ENCODE measurements at regions not wholly inside any gene's neighbourhood (a gene's known extent, or its start where the extent isn't known, plus 50 kb on each side); places are given as distances from the start of the nearest gene placed in this dataset.

DNA sequence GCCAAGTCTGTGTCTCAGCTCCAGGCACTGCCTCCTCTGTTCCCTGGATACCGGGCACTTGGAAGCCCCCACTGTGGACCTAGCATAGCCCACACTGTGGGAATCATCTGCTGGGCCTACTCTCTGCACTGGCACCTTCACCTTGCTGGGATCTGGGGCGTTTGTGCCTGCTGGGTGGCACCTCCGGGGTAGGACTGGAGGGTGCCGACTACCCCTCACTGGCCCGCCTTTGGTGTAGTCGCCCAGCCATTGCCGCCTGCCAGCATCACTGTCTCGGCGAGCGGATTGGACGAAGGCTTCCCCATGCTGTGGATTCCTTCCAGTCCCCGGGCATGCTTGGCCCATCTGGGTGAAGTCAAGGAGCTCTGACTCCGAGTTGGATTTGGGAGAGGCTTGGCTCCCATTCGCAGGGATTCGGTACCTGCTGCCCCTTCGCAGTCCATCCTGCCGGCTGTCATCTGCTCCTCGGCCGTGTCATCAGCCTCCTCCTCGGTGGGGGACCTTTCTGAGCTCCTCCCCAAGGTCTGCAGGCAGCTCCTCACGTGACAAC, 180.6 kb upstream of the HDAC4 start:
- no peak for DNase-seq (ENCODE audit: low spot score)
- no peaks in the 10 kb centered on the region for H3K27me3 ChIP-seq (ENCODE audit: insufficient read depth)
- ATAC-seq: no peak; the same call in 1 of the 3 replicates
- Mint-ChIP-seq H3K9me3 (peaks cover 5% of the 10 kb centered on the region; the same call in 1 of the 3 replicates), H3K4me1 (peaks cover 21% of the 10 kb centered on the region), H3K36me3 (ENCODE audit: low read depth) (no peaks in the 10 kb centered on the region; the same call in 2 of the 3 replicates), H3K27me3 (ENCODE audit: insufficient read depth, low read depth, poor library complexity) (peaks cover 10% of the 10 kb centered on the region), H3K27ac (no peak overlapping the region; the same call in 1 of the 2 replicates), H3K4me3 (no peak overlapping the region)
- no peaks in the 10 kb centered on the region for H3K79me2 ChIP-seq (replicated peaks; ENCODE audit: insufficient read depth)
- no peak overlapping the region for H3K27ac ChIP-seq (ENCODE audit: low read depth)
- no peaks in the 10 kb centered on the region for H4K20me1 ChIP-seq (replicated peaks; ENCODE audit: insufficient read depth)
- peaks cover 11% of the 10 kb centered on the region; the same call in 1 of the 2 replicates for H3K4me1 ChIP-seq (ENCODE audit: insufficient read depth)
- H3K4me2 ChIP-seq: no peak overlapping the region
- no peak overlapping the region for H3K4me3 ChIP-seq
- peaks cover 3% of the 10 kb centered on the region; the same call in 1 of the 2 replicates for H3K9me2 ChIP-seq (ENCODE audit: insufficient read depth)
- TF ChIP-seq EZH2 (IDR thresholded peaks at IDR 0.05; ENCODE audit: low read depth, unreplicated experiment): no peak
- TF ChIP-seq ZNF331 (CRISPR knock-in tag; IDR thresholded peaks at IDR 0.05; ENCODE audit: low read depth): no peak
- TF ChIP-seq, protein P1, sequence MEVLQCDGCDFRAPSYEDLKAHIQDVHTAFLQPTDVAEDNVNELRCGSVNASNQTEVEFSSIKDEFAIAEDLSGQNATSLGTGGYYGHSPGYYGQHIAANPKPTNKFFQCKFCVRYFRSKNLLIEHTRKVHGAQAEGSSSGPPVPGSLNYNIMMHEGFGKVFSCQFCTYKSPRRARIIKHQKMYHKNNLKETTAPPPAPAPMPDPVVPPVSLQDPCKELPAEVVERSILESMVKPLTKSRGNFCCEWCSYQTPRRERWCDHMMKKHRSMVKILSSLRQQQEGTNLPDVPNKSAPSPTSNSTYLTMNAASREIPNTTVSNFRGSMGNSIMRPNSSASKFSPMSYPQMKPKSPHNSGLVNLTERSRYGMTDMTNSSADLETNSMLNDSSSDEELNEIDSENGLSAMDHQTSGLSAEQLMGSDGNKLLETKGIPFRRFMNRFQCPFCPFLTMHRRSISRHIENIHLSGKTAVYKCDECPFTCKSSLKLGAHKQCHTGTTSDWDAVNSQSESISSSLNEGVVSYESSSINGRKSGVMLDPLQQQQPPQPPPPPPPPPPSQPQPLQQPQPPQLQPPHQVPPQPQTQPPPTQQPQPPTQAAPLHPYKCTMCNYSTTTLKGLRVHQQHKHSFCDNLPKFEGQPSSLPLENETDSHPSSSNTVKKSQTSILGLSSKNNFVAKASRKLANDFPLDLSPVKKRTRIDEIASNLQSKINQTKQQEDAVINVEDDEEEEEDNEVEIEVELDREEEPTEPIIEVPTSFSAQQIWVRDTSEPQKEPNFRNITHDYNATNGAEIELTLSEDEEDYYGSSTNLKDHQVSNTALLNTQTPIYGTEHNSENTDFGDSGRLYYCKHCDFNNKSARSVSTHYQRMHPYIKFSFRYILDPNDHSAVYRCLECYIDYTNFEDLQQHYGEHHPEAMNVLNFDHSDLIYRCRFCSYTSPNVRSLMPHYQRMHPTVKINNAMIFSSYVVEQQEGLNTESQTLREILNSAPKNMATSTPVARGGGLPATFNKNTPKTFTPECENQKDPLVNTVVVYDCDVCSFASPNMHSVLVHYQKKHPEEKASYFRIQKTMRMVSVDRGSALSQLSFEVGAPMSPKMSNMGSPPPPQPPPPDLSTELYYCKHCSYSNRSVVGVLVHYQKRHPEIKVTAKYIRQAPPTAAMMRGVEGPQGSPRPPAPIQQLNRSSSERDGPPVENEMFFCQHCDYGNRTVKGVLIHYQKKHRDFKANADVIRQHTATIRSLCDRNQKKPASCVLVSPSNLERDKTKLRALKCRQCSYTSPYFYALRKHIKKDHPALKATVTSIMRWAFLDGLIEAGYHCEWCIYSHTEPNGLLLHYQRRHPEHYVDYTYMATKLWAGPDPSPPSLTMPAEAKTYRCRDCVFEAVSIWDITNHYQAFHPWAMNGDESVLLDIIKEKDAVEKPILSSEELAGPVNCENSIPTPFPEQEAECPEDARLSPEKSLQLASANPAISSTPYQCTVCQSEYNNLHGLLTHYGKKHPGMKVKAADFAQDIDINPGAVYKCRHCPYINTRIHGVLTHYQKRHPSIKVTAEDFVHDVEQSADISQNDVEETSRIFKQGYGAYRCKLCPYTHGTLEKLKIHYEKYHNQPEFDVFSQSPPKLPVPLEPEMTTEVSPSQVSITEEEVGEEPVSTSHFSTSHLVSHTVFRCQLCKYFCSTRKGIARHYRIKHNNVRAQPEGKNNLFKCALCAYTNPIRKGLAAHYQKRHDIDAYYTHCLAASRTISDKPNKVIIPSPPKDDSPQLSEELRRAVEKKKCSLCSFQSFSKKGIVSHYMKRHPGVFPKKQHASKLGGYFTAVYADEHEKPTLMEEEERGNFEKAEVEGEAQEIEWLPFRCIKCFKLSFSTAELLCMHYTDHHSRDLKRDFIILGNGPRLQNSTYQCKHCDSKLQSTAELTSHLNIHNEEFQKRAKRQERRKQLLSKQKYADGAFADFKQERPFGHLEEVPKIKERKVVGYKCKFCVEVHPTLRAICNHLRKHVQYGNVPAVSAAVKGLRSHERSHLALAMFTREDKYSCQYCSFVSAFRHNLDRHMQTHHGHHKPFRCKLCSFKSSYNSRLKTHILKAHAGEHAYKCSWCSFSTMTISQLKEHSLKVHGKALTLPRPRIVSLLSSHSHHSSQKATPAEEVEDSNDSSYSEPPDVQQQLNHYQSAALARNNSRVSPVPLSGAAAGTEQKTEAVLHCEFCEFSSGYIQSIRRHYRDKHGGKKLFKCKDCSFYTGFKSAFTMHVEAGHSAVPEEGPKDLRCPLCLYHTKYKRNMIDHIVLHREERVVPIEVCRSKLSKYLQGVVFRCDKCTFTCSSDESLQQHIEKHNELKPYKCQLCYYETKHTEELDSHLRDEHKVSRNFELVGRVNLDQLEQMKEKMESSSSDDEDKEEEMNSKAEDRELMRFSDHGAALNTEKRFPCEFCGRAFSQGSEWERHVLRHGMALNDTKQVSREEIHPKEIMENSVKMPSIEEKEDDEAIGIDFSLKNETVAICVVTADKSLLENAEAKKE (CRISPR knock-in tag; IDR thresholded peaks at IDR 0.05): no peak
- TF ChIP-seq NANOG (IDR thresholded peaks at IDR 0.05; ENCODE audit: borderline replicate concordance): no peak
- no peak for TF ChIP-seq CREB1 (CRISPR knock-in tag; IDR thresholded peaks at IDR 0.05; ENCODE audit: low read depth)
- TF ChIP-seq POLR2AphosphoS5 (IDR thresholded peaks at IDR 0.05; ENCODE audit: low read depth): no peak
- no peak for TF ChIP-seq ZNF114 (CRISPR knock-in tag; IDR thresholded peaks at IDR 0.05)
- TF ChIP-seq, protein P2, sequence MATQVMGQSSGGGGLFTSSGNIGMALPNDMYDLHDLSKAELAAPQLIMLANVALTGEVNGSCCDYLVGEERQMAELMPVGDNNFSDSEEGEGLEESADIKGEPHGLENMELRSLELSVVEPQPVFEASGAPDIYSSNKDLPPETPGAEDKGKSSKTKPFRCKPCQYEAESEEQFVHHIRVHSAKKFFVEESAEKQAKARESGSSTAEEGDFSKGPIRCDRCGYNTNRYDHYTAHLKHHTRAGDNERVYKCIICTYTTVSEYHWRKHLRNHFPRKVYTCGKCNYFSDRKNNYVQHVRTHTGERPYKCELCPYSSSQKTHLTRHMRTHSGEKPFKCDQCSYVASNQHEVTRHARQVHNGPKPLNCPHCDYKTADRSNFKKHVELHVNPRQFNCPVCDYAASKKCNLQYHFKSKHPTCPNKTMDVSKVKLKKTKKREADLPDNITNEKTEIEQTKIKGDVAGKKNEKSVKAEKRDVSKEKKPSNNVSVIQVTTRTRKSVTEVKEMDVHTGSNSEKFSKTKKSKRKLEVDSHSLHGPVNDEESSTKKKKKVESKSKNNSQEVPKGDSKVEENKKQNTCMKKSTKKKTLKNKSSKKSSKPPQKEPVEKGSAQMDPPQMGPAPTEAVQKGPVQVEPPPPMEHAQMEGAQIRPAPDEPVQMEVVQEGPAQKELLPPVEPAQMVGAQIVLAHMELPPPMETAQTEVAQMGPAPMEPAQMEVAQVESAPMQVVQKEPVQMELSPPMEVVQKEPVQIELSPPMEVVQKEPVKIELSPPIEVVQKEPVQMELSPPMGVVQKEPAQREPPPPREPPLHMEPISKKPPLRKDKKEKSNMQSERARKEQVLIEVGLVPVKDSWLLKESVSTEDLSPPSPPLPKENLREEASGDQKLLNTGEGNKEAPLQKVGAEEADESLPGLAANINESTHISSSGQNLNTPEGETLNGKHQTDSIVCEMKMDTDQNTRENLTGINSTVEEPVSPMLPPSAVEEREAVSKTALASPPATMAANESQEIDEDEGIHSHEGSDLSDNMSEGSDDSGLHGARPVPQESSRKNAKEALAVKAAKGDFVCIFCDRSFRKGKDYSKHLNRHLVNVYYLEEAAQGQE (IDR thresholded peaks at IDR 0.05; ENCODE audit: unreplicated experiment): no peak
- TF ChIP-seq, protein P3, sequence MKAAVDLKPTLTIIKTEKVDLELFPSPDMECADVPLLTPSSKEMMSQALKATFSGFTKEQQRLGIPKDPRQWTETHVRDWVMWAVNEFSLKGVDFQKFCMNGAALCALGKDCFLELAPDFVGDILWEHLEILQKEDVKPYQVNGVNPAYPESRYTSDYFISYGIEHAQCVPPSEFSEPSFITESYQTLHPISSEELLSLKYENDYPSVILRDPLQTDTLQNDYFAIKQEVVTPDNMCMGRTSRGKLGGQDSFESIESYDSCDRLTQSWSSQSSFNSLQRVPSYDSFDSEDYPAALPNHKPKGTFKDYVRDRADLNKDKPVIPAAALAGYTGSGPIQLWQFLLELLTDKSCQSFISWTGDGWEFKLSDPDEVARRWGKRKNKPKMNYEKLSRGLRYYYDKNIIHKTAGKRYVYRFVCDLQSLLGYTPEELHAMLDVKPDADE (IDR thresholded peaks at IDR 0.05): no peak
- TF ChIP-seq, protein P4, sequence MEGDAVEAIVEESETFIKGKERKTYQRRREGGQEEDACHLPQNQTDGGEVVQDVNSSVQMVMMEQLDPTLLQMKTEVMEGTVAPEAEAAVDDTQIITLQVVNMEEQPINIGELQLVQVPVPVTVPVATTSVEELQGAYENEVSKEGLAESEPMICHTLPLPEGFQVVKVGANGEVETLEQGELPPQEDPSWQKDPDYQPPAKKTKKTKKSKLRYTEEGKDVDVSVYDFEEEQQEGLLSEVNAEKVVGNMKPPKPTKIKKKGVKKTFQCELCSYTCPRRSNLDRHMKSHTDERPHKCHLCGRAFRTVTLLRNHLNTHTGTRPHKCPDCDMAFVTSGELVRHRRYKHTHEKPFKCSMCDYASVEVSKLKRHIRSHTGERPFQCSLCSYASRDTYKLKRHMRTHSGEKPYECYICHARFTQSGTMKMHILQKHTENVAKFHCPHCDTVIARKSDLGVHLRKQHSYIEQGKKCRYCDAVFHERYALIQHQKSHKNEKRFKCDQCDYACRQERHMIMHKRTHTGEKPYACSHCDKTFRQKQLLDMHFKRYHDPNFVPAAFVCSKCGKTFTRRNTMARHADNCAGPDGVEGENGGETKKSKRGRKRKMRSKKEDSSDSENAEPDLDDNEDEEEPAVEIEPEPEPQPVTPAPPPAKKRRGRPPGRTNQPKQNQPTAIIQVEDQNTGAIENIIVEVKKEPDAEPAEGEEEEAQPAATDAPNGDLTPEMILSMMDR (conservative IDR thresholded peaks at IDR 0.05; ENCODE audit: low read depth in 2 of 2): no peak
- TF ChIP-seq STAT1 (IDR thresholded peaks at IDR 0.05; ENCODE audit: unreplicated experiment): no peak
- no peak for TF ChIP-seq JUNB (IDR thresholded peaks at IDR 0.05; ENCODE audit: unreplicated experiment)
- no peak for TF ChIP-seq EZH2phosphoT487 (IDR thresholded peaks at IDR 0.05; ENCODE audit: unreplicated experiment)
- no peaks in the 10 kb centered on the region for H3F3A ChIP-seq (replicated peaks; ENCODE audit: low read depth)
- no peak overlapping the region for H2AFZ ChIP-seq
- no peaks in the 10 kb centered on the region for H3K36me3 ChIP-seq (ENCODE audit: insufficient read depth)
